Left renal pelvis (tissue), 4 donors: ENCODE measurements at regions not wholly inside any gene's neighbourhood (a gene's known extent, or its start where the extent isn't known, plus 50 kb on each side); places are given as distances from the start of the nearest gene placed in this dataset.
A peak's percentile ranks its signal among the peaks of the same experiment; 100 is the strongest.

Experiments
- DNase-seq, 4 donors: peaks; one replicate each; pipeline ENCODE4 v3.0.0-alpha.2; 2013; ENCODE audit warnings: low read depth in 4 of 4, low spot score in 3 of 4

DNA sequence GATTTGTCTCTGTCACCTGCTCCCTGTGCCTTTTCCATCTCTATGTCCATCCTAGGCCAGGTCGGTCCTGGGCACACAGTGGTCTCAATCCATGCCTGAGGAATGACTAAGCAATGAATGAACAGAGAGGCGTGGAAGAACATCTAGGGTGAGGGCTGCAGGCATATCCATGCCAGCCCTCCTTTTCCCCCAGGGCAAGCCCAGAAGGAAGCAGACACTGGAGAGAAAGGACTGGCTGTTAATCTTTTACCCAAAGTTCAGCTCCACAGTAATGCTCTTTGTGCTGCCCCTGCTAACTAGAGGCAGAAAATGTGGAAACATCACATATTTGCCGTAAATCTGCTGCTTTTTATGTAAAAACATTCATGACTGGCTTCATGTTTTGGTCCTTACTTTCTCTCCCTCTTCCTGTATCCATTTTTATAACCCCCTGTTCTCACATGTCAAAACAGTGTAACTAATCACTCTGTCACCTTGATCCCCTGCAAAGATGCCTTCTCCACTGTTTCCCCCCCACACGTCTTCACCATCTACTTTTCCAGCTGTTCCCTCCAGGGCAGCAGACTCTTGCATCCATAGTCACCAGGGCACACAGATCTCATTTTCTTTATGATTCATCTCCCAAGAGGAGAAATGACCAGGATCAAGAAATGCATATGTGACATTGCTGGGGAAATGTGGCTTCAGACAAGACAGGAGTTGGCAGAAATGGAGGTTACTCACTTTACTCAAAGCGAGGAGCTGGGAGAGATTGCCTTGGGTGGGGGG lies 166.4 kb upstream of the PROX1 start:
- no peak for DNase-seq

GRCh38 chr1:213821943-213822334 lies 165.8 kb upstream of the PROX1 start:
- DNase-seq = no peak

DNA sequence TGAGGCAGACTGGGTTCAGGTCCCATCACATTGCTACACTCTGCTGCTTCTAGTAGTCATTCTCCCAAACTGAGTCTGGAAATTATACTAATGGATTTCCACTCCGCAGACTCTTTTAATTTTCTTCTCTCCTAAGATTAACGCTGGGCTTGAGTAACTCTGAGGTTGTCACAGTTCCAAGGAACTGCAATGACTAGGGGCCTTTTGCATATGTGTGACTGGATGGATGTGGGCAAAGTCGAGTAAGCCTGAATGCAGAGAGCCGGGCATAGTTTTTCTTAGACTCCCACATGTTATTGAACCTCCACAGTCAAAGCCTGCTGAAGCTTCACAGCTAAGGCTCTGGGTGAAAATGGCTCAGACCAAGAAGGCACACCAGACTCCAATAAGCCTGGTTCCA lies 160.9 kb upstream of the PROX1 start:
- peak in 1 of 4 donors; percentile 16 for DNase-seq

DNA sequence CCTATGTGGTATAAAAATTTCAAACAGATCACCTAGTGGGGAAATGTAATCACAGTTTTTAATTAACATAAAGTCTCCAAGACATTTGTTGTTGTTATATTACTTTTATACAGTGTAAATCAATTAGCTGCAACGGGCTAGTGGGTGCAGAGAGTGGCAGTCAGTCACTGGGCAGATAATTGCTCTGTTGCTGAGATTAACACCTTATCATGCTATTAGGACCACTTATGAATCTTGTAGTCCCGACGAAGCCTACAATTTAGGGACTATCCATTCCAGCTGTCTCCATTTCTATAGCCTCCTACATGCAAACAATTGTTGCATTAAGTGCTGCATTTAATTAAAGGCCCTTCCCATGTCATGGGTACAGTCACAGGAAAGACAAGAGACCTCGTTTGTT lies 158.9 kb upstream of the PROX1 start:
- DNase-seq = no peak

DNA sequence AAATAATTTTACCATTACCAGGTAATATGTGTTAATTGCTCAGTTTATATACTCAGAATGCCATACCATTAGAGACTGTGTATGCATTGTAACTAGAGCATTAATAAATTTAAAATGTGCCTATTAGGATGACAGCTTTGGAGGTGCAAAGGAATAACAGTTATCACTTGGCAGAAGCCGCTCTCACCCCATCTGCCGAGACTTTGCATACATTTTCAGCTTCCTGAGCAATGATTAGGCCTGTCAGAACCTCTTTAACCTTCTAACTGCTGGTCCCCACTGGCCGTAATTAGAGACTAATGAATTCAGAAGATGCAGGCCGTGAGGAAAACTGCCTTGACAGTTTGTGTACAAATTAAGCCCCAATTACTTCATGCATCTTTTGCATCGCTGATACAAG lies 158.0 kb upstream of the PROX1 start:
- no peak for DNase-seq

DNA sequence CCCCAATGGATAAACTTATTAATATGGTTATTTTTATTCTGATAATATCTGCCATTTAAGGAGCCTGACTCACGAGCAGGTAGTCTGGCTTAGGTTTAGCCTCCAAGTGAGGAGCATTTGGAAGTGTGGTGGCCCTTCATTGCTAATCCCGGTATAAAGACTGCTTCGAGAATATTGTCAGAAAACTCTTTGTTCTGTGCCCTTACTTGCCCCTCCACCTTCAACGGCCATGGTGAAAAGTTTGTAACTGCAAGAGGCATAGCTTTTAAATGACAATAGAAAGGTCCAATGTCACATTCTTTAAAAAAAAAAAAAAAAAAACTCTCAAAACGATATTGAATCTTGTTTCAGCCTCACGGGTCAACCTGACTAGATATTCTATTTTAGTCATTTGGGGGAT lies 157.4 kb upstream of the PROX1 start:
- no peak for DNase-seq

DNA sequence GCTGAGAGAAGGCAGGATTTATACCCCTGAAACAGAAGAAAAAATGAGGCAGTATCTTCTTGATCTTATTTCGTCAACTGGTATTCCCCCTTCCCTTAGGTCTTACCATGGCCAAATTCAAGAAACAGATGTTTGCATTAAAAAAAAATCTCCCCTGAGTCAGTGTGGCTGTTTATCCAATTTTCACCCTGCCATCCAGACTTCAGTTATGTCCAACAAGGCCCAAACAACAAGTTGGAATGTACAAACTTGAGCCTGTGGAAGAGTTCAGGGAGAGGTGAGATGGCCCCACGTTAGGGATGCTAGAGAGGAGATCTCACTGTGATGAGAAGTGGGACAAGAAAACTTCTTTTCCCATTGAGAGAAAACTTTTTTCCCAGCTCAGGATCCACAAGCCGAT lies 147.2 kb upstream of the PROX1 start:
- DNase-seq = no peak

GRCh38 chr1:213844632-213845031 lies 143.1 kb upstream of the PROX1 start:
- no peak for DNase-seq

GRCh38 chr1:213852107-213852506 lies 135.7 kb upstream of the PROX1 start:
- DNase-seq = no peak

GRCh38 chr1:213858581-213858980 lies 129.2 kb upstream of the PROX1 start:
- no peak for DNase-seq

DNA sequence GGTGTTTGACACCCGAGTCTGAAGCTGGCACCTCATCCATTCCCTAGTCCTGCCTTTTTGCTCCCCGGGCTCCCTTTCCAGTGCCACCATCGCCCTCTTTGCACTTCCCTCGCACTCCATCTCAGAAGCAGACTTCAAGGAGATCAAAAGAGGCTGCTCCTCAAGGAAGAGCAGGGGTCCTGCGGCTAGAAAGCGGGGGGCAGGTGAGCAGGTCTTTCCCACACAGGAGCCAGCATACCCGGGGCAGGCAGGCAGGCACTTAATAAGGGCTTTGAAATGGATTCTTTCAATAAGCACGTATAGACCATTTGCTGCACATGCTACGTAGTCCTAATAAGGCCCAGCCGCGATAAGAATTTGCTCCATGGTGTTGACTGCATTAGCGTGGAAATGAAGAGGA lies 125.9 kb upstream of the PROX1 start:
- no peak for DNase-seq

GRCh38 chr1:213864091-213864490 lies 123.7 kb upstream of the PROX1 start:
- no peak for DNase-seq

DNA sequence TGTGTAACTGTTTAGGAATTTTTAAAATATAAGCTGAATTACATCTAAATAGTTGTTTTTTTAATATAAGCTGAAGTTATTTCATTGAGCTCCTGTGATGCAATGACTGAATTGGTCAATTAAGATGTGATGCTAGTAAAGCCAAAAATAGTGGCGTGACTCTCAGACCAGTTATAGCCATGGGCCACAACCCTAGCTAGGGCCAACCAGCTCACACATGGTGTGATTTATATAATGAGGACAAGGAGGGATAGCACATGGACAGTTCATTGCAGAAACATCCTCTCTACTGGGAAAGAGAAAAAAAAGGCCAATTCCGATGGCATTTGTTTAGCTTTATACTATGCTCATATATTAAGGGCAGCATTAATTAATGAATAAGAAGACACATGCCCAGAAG lies 119.3 kb upstream of the PROX1 start:
- DNase-seq = no peak

DNA sequence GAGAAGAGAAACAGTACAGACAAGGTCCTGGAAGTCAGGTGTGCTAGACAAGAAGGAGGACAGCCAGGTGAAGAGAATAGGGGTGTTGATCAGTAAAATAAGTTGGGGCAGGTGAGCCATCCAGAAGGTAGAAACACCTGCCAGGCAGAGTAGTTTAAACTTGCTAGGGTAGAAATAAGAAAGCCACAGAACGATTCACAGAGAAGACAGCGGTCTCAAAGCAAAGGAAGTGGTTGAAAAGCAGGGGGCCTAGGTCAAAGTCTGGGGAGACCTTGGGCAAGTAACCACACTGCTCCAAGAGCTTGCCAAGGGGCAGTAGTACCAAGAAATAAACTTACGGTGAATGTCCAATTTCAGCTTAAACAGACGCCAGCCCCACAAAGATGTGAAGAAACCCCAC lies 116.6 kb upstream of the PROX1 start:
- DNase-seq = no peak

DNA sequence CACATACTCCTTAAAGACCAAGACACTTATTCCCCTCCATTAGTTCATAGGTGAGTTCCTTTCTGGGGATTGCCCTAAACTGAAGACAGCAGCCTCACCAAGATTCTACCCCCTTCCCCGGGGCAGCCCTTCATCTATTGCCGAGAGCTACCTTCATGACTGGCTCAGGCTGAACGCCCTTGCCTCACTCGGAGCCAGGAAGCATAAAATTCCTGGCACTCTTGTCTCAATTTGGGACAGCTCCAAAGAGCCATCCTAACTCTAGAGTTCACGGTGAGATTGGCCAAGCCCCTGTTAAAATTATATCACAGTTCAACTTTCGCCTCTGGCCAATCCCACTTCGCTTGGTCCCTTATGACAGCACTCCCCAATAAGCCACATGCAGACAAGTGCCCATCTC lies 113.0 kb upstream of the PROX1 start:
- DNase-seq = no peak

DNA sequence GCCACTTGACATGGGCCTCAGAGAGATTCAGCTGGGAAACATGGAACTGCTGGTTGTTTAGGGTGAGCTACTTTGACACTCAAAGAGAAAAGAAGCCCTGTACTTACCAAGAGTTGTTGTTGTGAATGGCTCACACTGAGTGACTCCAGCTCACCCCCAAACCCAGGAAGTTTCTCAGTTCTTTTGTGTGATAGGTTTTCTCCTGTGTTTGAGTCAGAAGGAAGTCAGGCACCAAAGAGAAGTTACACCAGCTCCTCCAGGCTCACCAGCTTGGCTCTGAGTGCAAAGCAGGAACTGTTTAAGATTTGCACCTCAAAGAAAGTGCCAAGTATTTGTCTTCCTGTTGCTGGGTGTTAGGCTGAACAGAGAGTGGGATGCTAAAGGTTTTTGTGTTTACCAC lies 111.2 kb upstream of the PROX1 start:
- no peak for DNase-seq

- DNase-seq = no peak
Observed at GRCh38 chr1:213883618-213884017, 104.2 kb upstream of the PROX1 start.

DNA sequence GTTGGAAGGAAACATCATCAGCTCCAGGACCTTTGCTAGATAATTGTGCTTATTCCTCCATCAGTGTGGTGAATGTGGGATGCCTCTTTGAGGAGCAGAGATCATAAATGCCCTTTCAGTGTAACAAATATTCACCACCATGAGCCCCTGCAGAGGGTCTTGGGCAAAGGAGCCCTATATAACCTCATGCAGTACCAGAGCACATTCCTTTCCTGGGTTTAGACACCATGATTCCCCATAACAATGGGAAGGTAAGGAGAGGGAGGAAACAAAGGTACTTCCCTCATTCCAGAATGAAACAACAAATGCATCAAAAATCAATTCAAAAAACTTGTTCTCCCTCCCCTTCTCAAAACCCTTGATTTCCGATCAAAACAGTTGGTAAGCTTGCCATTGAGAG lies 103.4 kb upstream of the PROX1 start:
- no peak for DNase-seq

DNA sequence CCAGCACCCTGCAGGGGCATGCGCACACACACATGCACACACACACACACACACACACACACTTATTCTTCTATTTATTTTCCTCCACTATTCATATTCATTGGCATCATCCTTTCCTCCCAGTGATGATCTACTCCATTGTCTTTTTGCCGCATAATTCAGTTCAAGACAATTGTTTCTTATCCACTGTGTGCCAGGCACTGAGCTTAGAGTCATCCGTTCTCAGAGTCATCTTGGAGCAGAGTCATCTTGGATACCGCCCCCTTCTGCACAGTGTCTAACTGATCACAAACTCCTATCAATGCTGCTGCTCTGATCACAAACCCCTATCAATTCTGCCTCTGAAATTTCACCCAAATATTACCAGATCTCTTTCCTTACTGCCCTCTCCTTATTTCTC lies 102.8 kb upstream of the PROX1 start:
- DNase-seq = no peak

GRCh38 chr1:213887842-213888241 lies 99.9 kb upstream of the PROX1 start:
- no peak for DNase-seq

DNA sequence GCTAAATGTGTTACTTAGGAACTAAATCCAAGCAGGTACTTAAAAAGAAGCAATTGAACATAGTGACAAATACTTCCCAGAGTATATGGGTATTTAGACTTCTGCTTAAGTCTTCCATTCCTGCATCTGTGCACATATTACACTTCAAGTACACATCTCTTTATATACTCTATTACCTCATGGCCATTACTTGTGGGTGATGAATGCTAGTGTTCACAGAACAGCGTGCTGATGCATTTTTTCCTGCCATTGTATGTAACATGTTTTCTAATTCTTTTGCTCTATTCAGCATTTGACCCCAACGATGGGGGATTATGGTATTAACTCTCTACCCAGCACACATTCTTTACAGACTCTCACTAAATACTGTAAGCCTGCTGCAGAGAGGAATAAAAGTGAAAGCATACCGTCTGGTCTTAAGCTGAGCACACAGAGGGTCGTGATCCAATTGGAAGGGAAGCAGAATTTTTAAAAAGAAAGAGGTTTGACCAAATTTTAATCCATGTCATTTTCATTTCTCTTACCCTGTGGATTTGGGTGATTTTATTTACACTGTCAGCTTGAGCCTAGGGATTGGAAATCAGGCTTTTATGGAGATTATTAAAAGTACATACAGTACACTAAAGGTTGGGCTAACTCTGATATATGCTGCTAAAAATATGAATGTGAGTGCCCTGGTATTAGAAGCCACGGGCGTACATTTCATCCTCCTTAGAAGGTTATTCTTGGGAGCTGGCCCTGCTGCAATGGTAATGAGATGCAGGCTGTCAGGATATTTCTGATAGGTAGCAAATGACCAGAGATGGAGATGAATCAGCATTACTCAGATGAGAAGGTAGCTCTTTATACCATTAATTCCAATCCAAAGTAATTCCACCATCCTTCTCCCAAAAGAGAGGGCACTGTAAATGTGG lies 95.5 kb upstream of the PROX1 start:
- DNase-seq = no peak

- no peak for DNase-seq
Observed at GRCh38 chr1:213898684-213899083, 89.1 kb upstream of the PROX1 start.
